Stimulated activated CD8-positive, alpha-beta memory T cell treated with anti-CD3 and anti-CD28 coated beads, Interleukin-4, amount 100 ng/mL, for 48 hours (primary cell): ENCODE measurements at regions not wholly inside any gene's neighbourhood (a gene's known extent, or its start where the extent isn't known, plus 50 kb on each side); places are given as distances from the start of the nearest gene placed in this dataset.

Source experiments
- DNase-seq: peaks from one replicate; pipeline ENCODE4 v3.0.0-alpha.2; 2020

GRCh38 chr9:26371236-26371635 is 521.4 kb downstream of the CAAP1 start:
- DNase-seq, result no peak

GRCh38 chr9:26369093-26369492 is 523.5 kb downstream of the CAAP1 start:
- no peak for DNase-seq

GRCh38 chr9:26368241-26368640 is 524.4 kb downstream of the CAAP1 start:
- DNase-seq, result no peak

- DNase-seq, result no peak
Observed at GRCh38 chr9:26361010-26361409, 531.6 kb downstream of the CAAP1 start.

- DNase-seq, result no peak
Observed at GRCh38 chr9:26358836-26359235, 533.8 kb downstream of the CAAP1 start.

- no peak for DNase-seq
Observed at GRCh38 chr9:26357803-26358344, 534.7 kb downstream of the CAAP1 start.

- DNase-seq, result no peak
Observed at GRCh38 chr9:26356491-26356890, 536.1 kb downstream of the CAAP1 start.

GRCh38 chr9:26346942-26347477 is 545.6 kb downstream of the CAAP1 start:
- no peak for DNase-seq

GRCh38 chr9:26341545-26341944 is 551.1 kb downstream of the CAAP1 start:
- DNase-seq, result no peak

GRCh38 chr9:26339796-26340195 is 552.8 kb downstream of the CAAP1 start:
- no peak for DNase-seq

- no peak for DNase-seq
Observed at GRCh38 chr9:26335116-26335515, 557.5 kb downstream of the CAAP1 start.

- no peak for DNase-seq
Observed at GRCh38 chr9:26334706-26335105, 557.9 kb downstream of the CAAP1 start.

GRCh38 chr9:26331223-26331622 is 561.4 kb downstream of the CAAP1 start:
- DNase-seq, result no peak

GRCh38 chr9:26329974-26330373 is 562.6 kb downstream of the CAAP1 start:
- no peak for DNase-seq

GRCh38 chr9:26326563-26326962 is 566.0 kb downstream of the CAAP1 start:
- no peak for DNase-seq

- no peak for DNase-seq
Observed at GRCh38 chr9:26325444-26325829, 567.2 kb downstream of the CAAP1 start.

GRCh38 chr9:26324786-26325443 is 567.7 kb downstream of the CAAP1 start:
- DNase-seq, result no peak

- DNase-seq, result no peak
Observed at GRCh38 chr9:26321935-26322334, 570.7 kb downstream of the CAAP1 start.

GRCh38 chr9:26319859-26320258 is 572.7 kb downstream of the CAAP1 start:
- no peak for DNase-seq

- no peak for DNase-seq
Observed at GRCh38 chr9:26313108-26313507, 579.5 kb downstream of the CAAP1 start.

- DNase-seq, result no peak
Observed at GRCh38 chr9:26311463-26311995, 581.1 kb downstream of the CAAP1 start.

- no peak for DNase-seq
Observed at GRCh38 chr9:26310294-26310693, 582.3 kb downstream of the CAAP1 start.

- no peak for DNase-seq
Observed at GRCh38 chr9:26308328-26308727, 584.3 kb downstream of the CAAP1 start.

- DNase-seq, result no peak
Observed at GRCh38 chr9:26301659-26302058, 590.9 kb downstream of the CAAP1 start.

- DNase-seq, result no peak
Observed at GRCh38 chr9:26301046-26301445, 591.6 kb downstream of the CAAP1 start.
